ENCODE measurements at regions not wholly inside any gene's neighbourhood (a gene's known extent, or its start where the extent isn't known, plus 50 kb on each side); places are given as distances from the start of the nearest gene placed in this dataset.

- no peak for TF ChIP-seq POLR2AphosphoS5 (IDR thresholded peaks at IDR 0.05; ENCODE audit: low read depth, low read length)
- TF ChIP-seq, protein P1, sequence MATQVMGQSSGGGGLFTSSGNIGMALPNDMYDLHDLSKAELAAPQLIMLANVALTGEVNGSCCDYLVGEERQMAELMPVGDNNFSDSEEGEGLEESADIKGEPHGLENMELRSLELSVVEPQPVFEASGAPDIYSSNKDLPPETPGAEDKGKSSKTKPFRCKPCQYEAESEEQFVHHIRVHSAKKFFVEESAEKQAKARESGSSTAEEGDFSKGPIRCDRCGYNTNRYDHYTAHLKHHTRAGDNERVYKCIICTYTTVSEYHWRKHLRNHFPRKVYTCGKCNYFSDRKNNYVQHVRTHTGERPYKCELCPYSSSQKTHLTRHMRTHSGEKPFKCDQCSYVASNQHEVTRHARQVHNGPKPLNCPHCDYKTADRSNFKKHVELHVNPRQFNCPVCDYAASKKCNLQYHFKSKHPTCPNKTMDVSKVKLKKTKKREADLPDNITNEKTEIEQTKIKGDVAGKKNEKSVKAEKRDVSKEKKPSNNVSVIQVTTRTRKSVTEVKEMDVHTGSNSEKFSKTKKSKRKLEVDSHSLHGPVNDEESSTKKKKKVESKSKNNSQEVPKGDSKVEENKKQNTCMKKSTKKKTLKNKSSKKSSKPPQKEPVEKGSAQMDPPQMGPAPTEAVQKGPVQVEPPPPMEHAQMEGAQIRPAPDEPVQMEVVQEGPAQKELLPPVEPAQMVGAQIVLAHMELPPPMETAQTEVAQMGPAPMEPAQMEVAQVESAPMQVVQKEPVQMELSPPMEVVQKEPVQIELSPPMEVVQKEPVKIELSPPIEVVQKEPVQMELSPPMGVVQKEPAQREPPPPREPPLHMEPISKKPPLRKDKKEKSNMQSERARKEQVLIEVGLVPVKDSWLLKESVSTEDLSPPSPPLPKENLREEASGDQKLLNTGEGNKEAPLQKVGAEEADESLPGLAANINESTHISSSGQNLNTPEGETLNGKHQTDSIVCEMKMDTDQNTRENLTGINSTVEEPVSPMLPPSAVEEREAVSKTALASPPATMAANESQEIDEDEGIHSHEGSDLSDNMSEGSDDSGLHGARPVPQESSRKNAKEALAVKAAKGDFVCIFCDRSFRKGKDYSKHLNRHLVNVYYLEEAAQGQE (IDR thresholded peaks at IDR 0.05; ENCODE audit: insufficient read depth in 1 of 2, low read depth in 2 of 2, low read length in 2 of 2), result no peak
These were observed 379.8 kb downstream of the CNTNAP4 start for GRCh38 chr16:76656994-76657393.

DNA sequence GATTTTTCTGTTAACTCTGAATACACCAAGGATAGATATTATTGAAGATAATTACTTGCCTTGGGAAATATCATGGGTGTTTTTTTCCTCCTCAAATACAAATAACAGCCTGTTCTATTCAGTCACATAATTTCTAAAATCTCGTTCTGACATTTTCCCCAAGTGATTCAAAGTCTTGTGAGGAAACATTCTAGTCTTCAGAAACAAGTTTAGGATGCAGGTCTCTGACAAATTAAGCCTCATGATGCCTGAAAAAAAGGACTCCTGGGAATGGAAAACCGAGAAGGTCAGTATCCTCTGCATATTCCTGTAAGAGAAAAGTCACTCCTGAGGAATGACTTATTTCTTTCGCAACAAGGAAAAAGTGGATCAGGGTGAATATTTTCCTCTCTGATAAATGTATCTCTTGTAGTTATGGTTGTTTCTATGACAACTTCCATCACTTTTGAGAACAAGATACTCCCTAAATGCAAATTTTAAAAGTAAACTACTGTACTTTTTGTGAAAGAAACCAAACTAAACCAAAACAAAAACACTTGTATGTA is 384.6 kb downstream of the CNTNAP4 start:
- no peak for TF ChIP-seq FOXP2 (optimal IDR thresholded peaks at IDR 0.05; ENCODE audit: borderline replicate concordance, extremely low read depth, extremely low read length, insufficient read depth)
- TF ChIP-seq, protein P1 (IDR thresholded peaks at IDR 0.05; ENCODE audit: insufficient read depth in 1 of 2, low read depth in 2 of 2, low read length in 2 of 2), result no peak
- TF ChIP-seq TAF1 (IDR thresholded peaks at IDR 0.05; ENCODE audit: borderline replicate concordance, insufficient read depth, low read length), result no peak
- TF ChIP-seq POLR2AphosphoS5 (IDR thresholded peaks at IDR 0.05; ENCODE audit: low read depth, low read length), result no peak
- no peak for TF ChIP-seq SIN3A (IDR thresholded peaks at IDR 0.05; ENCODE audit: borderline replicate concordance, insufficient read depth, low read length)

DNA sequence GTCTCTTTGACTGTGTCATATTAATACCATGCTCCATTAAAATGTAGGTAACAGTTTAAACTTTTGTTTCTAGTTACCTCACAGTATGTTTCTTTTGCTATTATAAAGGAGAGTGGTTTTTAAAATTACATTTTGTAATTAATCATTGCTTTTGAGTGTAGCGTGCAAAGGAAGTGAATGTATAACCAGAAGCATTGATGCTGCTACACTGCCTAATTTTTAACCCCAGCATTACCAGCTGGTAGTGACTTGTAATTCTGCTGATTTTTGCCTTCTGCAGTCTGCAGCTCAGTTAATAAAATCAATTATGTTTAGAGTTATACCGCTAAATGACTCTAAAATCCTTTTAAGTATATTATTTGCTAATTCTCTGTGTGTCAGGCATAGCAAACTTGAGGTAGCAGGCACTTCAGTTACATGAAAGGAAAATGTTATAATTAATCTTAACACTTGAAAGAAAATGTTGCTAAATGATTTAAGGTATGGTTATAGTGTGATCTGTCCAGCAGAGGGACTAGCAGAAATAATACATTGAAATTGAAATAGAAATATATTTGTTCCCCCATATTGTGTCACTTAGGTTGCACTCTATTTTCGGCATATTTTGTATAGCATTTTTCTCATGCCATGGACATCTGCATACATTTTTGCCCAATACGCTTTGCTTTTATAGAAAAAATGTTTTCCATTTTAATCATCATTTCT is 388.5 kb downstream of the CNTNAP4 start:
- TF ChIP-seq, protein P1 (IDR thresholded peaks at IDR 0.05; ENCODE audit: insufficient read depth in 1 of 2, low read depth in 2 of 2, low read length in 2 of 2), result no peak
- no peak for TF ChIP-seq FOXP2 (optimal IDR thresholded peaks at IDR 0.05; ENCODE audit: borderline replicate concordance, extremely low read depth, extremely low read length, insufficient read depth)
- no peak for TF ChIP-seq POLR2AphosphoS5 (IDR thresholded peaks at IDR 0.05; ENCODE audit: low read depth, low read length)
- TF ChIP-seq TAF1 (IDR thresholded peaks at IDR 0.05; ENCODE audit: borderline replicate concordance, insufficient read depth, low read length), result no peak
- TF ChIP-seq SIN3A (IDR thresholded peaks at IDR 0.05; ENCODE audit: borderline replicate concordance, insufficient read depth, low read length), result no peak

GRCh38 chr16:76668207-76668725 is 391.1 kb downstream of the CNTNAP4 start:
- TF ChIP-seq TAF1 (IDR thresholded peaks at IDR 0.05; ENCODE audit: borderline replicate concordance, insufficient read depth, low read length) (no peak), FOXP2 (optimal IDR thresholded peaks at IDR 0.05; ENCODE audit: borderline replicate concordance, extremely low read depth, extremely low read length, insufficient read depth) (no peak), POLR2AphosphoS5 (IDR thresholded peaks at IDR 0.05; ENCODE audit: low read depth, low read length) (no peak), SIN3A (IDR thresholded peaks at IDR 0.05; ENCODE audit: borderline replicate concordance, insufficient read depth, low read length) (no peak)
- TF ChIP-seq, protein P1 (IDR thresholded peaks at IDR 0.05; ENCODE audit: insufficient read depth in 1 of 2, low read depth in 2 of 2, low read length in 2 of 2), result no peak
